AG20443 (cell line): ENCODE measurements at regions not wholly inside any gene's neighbourhood (a gene's known extent, or its start where the extent isn't known, plus 50 kb on each side); places are given as distances from the start of the nearest gene placed in this dataset.

Experiments
- DNase-seq: peaks from one replicate; pipeline ENCODE4 v3.0.0; 2012; ENCODE audit warnings: low spot score, mixed read lengths

DNA sequence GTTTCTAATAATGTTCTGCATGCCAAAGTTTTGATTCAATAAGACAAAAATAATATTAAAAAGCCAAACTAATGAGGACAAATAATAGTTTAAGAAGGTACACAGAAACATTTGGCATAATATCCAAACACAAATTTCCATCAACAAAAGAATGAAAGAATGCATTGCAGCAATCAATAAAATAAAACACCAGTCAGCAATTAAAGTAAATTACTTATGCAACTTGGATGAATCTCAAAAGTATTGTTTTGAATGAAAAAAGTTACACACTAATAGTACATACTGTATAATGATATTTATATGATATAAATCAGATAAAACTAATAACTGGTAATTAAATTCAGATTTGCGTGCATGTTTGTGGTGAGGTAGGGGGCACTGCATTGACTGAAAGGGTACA is 285.5 kb upstream of the PCDH10 start:
- DNase-seq = no peak

DNA sequence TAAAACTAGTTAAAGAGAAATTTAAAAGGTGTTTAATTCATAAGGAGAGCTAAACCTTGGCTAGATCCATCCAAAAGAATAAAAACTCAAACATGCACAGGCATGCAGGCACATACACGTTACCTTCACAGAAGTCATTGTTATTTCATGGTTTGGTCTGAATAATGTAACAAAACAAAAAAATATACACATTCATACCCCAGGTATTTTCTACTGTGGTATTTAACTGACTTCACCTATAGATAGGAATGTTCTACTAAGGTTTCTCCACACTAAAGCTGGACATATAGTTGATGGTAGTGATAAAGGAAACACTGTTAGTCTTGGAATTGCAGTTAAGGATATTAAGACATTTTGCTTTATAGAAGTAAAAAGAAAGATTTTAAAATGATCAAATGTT is 283.6 kb upstream of the PCDH10 start:
- DNase-seq = no peak

- DNase-seq = no peak
These were observed 283.2 kb upstream of the PCDH10 start for GRCh38 chr4:132865922-132866321.

- DNase-seq = no peak
These were observed 282.5 kb upstream of the PCDH10 start for GRCh38 chr4:132866616-132867015.

GRCh38 chr4:132893787-132894186 is 255.3 kb upstream of the PCDH10 start:
- no peak for DNase-seq

- no peak for DNase-seq
These were observed 247.9 kb upstream of the PCDH10 start for GRCh38 chr4:132901224-132901623.

GRCh38 chr4:132910229-132910748 is 238.8 kb upstream of the PCDH10 start:
- DNase-seq = no peak

DNA sequence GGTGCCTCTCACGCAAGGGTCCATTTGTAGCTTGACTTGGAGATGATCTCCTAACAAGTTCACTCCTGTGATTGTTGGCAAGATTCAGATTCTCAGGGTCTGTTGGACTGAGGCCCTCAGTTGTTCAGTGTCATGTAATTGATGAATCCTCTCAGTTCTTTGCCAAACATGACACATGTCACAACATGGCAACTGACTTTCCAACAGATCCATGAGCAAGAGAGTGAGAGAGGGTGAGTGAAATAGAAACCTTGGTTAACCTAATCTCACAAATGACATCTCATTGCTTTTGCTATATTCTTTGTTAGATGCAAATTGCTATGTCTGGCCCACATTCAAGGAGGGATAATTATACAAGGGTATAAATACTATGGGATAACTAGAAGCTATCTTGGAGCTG is 231.0 kb upstream of the PCDH10 start:
- DNase-seq = no peak

DNA sequence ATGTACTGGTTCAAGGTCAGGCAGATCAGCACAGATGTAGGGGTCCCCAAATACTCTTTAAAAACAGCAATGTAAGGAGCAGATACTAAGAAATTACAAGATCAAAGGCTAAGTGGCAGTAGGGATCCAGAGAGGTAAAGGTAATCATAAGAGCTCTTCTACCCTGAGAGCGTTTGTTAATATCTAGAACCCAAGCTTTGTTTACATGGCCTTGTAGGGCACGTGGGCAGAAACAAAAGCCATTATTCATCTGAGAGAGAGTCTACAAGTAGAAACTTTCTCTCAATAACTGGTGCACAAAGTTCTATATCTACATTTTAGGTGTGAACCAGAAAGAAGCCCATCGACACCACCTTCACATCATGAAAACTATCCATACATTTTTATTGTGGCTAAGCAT is 225.6 kb upstream of the PCDH10 start:
- no peak for DNase-seq

DNA sequence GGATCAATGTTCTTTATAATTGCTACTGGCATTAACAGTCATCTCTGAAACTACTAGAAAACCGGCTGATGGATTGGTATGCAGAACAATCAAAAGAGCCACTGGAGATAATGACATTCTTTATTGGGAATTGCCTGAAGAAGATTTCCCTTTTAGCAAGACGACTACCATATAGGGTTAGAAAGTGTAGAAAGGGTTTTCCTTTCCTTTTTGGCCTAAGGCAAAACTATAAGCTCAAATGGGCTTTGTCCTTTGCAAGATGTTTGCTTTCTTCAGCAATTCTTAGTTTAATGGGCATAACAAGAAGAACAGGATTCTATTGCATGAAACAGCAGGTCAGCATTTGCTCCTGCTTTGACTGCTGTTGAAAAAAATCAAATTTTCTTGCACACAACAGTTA is 214.2 kb upstream of the PCDH10 start:
- no peak for DNase-seq

DNA sequence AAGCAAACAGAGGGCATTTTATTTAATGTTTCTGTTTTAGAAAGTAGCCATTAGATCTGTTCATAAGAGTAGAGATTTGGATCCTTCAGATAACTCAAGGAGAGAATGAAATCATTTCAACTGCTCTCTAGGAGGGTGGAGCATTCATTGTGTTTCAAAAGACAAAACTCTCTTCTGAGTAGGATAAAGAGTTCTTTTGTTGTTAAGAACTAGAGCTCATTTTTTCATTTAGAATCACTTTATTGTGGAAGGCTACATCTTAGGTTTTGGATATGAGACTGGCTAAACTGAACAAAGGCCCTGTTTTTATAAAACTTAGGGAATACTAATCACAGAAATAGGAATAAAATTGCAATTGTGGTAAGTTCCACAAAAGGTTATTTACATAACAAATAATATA is 193.9 kb upstream of the PCDH10 start:
- DNase-seq = no peak

- DNase-seq = no peak
These were observed 192.1 kb upstream of the PCDH10 start for GRCh38 chr4:132956962-132957361.

DNA sequence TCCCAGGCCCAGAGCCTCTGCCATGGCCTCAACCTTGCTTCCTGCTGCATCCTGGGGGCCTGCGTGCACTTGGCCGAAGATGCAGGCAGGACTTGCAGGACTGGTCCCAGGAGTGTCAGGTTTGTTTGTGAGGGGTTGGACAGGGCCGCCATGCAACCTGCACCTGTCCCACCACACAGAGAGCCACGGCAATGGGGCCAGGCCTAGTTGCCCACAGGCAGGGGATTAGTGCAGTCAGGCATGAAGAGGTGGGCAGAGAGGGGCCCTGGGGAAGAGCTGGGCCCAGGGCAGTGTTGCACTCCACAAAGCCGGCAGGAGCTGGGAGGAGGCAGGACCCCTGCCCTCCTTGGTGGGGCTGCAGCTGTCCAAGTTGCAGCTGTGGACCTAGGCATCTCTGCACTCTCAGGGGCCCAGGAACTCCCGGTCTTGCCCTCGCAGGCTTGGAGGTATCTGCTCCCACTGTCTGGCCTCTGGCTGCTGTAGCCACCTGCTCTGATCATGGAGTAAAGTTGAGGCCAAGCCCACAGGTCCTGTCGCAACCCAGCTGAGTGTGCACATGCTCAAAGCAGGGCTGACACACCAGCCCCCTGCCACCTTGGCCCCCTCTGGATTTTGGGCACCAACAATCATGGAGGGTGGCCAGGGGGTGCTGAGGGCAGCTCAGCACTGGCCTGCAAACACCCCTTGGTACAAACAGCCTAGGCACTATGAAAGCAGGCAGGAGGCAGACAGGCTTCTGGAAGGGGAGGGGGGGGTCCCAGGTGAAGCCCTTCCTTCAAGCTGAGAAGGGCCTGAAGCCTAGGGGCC is 190.4 kb upstream of the PCDH10 start:
- DNase-seq = no peak

- DNase-seq = no peak
These were observed 167.5 kb upstream of the PCDH10 start for GRCh38 chr4:132981611-132982010.

DNA sequence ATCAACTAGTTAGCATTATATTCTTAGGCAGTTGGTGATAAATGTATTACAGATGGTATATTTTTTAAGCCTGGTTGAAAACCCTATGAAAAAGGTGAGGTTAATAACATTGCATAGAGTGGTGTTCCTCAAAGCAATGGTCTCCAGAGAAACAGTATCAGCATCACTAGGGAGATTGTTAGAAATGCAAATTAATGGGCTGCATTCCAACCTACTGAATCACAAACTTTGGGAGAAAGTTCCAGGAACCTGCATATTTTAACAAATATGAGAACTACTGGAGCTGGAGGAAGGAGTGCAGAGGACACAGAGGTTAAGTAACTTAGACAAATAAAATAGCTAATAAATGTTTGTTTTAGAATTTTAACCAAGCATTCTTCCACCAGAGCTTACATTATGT is 166.9 kb upstream of the PCDH10 start:
- no peak for DNase-seq

DNA sequence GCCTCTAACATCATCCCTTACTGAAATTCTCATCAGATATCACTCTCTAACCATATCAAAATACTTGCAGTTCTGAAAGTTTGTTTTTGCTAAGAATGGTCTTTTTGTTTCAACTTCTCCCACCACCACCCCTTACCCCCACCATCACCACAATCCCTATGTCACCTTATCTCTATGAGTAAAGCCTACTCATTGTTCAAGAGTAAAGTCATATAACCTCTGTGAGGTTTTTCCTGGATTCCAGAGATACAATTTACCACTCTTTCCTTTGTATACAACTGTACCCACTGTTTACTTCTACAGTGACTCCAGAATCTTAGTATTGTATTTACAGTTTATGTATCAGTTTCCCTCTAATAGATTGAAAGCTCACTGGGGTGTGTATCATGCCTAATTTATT is 158.0 kb upstream of the PCDH10 start:
- no peak for DNase-seq

DNA sequence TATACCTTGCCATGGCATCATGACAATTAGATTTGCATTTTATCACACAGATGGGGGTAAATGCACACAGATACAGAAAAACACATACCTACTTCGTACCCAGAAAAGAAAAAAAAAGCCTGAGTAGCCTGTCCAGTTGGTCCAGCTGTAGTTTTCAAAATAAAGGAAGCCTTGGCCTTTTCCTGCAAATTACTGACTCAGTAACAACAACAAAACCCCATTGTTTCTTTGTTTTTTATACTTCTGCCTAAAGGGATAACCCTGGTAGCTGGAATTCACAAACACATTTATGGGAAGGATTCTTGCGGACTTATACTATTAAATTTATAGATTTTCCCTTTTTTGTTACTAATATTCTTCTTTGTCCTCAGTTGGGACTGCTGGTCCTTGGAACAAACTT is 156.4 kb upstream of the PCDH10 start:
- no peak for DNase-seq

- DNase-seq = no peak
These were observed 150.4 kb upstream of the PCDH10 start for GRCh38 chr4:132998585-132999230.

DNA sequence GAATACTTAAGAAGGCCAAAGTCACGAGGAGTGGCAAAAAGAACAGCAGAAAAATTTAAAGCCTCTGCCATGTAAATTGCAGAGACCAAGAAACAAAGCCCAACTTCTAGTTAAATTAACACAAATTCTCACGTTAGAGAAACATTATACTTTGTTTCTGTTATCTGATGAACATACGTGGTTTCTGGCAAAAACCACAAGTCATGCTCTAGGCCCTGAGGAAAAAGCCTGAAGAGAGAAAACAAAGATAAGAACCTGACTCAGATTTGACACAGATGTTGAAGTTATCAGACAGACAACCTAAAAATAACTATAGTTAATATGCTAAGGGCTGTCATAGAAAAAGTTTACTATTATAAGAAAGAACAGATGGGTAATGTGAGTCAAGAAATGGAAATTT is 149.1 kb upstream of the PCDH10 start:
- DNase-seq = no peak

- no peak for DNase-seq
These were observed 145.9 kb upstream of the PCDH10 start for GRCh38 chr4:133003169-133003568.

- no peak for DNase-seq
These were observed 134.5 kb upstream of the PCDH10 start for GRCh38 chr4:133014473-133015135.

GRCh38 chr4:133045288-133045687 is 103.8 kb upstream of the PCDH10 start:
- DNase-seq = no peak

- DNase-seq = no peak
These were observed 102.9 kb upstream of the PCDH10 start for GRCh38 chr4:133046156-133046555.
